Suprapubic skin (tissue), 4 donors: ENCODE measurements at regions not wholly inside any gene's neighbourhood (a gene's known extent, or its start where the extent isn't known, plus 50 kb on each side); places are given as distances from the start of the nearest gene placed in this dataset.

Experiments used
- DNase-seq, 2 donors: peaks; one replicate each; pipeline ENCODE4 v3.0.0-alpha.2; 2019; ENCODE audit warnings: low spot score in 2 of 2
- H3K27ac ChIP-seq: fragments of 200-600 bp; sonication (generic); one replicate; pipeline ENCODE4 v1.5.1; 2019
- H3K27me3 ChIP-seq: fragments of 200-600 bp; sonication (generic); one replicate; pipeline ENCODE4 v1.5.1; 2019
- H3K36me3 ChIP-seq: fragments of 200-600 bp; sonication (generic); one replicate; pipeline ENCODE4 v1.5.1; 2019
- H3K4me1 ChIP-seq: fragments of 200-600 bp; sonication (generic); one replicate; pipeline ENCODE4 v1.5.1; 2019
- H3K4me3 ChIP-seq: fragments of 200-600 bp; sonication (generic); one replicate; pipeline ENCODE4 v1.5.1; 2019; ENCODE audit warnings: mild to moderate bottlenecking
- H3K9me3 ChIP-seq: fragments of 200-600 bp; sonication (generic); one replicate; pipeline ENCODE4 v1.5.1; 2019
- EP300 ChIP-seq: sonication (generic); formaldehyde crosslinking; IDR thresholded peaks from one replicate; pipeline ENCODE4 v1.6.1; 2017; ENCODE audit warnings: antibody characterized with exemption
- POLR2A ChIP-seq, 2 donors: fragments of 450-650 bp; IDR thresholded peaks; one replicate each; pipeline ENCODE4 v1.6.1; 2017; ENCODE audit warnings: antibody characterized with exemption in 2 of 2, mild to moderate bottlenecking in 2 of 2, moderate library complexity in 2 of 2
- POLR2AphosphoS5 ChIP-seq, 3 donors: sonication (generic); formaldehyde crosslinking; IDR thresholded peaks; one replicate each; pipeline ENCODE4 v1.6.1; 2017; ENCODE audit warnings: antibody characterized with exemption in 3 of 3
- WGBS: methylation state at CpG from one replicate; pipeline ENCODE4 v1.1.5; 2018; 5-methylcytosine and 5-hydroxymethylcytosine counted together
- TF ChIP-seq, protein P1 (sequence below), 2 donors: fragments of 200-600 bp in 1 of 2; fragments of 450-650 bp in 1 of 2; sonication (generic) in 1 of 2; IDR thresholded peaks; one replicate each; pipeline ENCODE4 v1.5.1; 2016 to 2019; ENCODE audit warnings: antibody characterized with exemption in 2 of 2, mild to moderate bottlenecking in 1 of 2, moderate library complexity in 1 of 2

DNA sequence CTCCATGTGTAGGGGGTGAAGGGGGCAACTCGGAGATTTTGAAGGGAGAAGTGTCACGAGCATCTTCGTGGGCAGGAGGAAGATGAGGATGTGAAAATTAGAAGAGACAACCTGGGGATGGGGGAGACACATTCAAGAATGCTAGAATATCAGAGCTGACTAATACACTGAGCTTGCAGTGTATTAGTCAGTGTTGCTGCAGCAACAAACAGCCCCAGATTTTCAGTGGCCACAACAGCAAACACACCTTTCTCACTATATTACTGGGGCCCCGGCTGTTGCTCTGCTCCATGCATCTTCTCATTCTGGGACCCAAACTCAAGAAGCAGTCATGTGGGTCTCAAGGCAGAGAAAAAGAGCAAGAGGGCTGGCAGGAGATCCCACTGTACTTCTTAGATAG, 74.8 kb upstream of the SIM2 start:
- Histone ChIP-seq H3K4me1 (no peaks in the 10 kb centered on the region), H3K27ac (no peak overlapping the region), H3K4me3 (no peak overlapping the region), H3K27me3 (peaks cover 15% of the 10 kb centered on the region), H3K36me3 (no peaks in the 10 kb centered on the region), H3K9me3 (no peaks in the 10 kb centered on the region)
- 86% methylated on average over 4 of the region's 4 CpGs for WGBS
- DNase-seq = no peak
- TF ChIP-seq POLR2AphosphoS5 (IDR thresholded peaks at IDR 0.05) (no peak), POLR2A (IDR thresholded peaks at IDR 0.05) (no peak), EP300 (no peak)
- TF ChIP-seq, protein P1, sequence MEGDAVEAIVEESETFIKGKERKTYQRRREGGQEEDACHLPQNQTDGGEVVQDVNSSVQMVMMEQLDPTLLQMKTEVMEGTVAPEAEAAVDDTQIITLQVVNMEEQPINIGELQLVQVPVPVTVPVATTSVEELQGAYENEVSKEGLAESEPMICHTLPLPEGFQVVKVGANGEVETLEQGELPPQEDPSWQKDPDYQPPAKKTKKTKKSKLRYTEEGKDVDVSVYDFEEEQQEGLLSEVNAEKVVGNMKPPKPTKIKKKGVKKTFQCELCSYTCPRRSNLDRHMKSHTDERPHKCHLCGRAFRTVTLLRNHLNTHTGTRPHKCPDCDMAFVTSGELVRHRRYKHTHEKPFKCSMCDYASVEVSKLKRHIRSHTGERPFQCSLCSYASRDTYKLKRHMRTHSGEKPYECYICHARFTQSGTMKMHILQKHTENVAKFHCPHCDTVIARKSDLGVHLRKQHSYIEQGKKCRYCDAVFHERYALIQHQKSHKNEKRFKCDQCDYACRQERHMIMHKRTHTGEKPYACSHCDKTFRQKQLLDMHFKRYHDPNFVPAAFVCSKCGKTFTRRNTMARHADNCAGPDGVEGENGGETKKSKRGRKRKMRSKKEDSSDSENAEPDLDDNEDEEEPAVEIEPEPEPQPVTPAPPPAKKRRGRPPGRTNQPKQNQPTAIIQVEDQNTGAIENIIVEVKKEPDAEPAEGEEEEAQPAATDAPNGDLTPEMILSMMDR (IDR thresholded peaks at IDR 0.05) = no peak

DNA sequence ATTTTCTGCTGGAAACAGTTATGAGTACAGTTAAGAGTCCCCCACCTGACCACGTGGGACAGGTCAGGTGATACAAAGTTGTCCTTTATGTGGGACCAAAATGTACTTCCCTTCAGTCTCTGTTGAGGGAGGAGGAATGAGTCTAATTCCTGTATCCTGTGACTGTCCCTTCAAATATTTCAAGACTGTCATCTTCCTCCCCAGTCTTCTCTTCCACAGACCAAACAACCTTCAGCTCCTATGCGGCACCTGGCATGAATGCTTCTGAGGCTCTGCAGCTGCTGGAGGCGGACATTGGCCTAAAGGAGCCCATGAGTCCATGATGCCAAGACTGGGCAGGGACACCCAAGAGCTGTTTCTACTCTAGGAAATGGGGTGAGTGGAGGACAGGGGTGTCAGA, 72.1 kb upstream of the SIM2 start:
- no peaks in the 10 kb centered on the region for H3K36me3 ChIP-seq
- no peaks in the 10 kb centered on the region for H3K9me3 ChIP-seq
- no peak overlapping the region for H3K27ac ChIP-seq
- H3K4me3 ChIP-seq = no peak overlapping the region
- no peaks in the 10 kb centered on the region for H3K4me1 ChIP-seq
- TF ChIP-seq POLR2A (IDR thresholded peaks at IDR 0.05) (no peak), EP300 (no peak), POLR2AphosphoS5 (IDR thresholded peaks at IDR 0.05) (no peak)
- TF ChIP-seq, protein P1 (IDR thresholded peaks at IDR 0.05) = no peak
- peaks cover 24% of the 10 kb centered on the region for H3K27me3 ChIP-seq
- DNase-seq = no peak
- WGBS = 75% methylated on average over 1 of the region's 3 CpGs

DNA sequence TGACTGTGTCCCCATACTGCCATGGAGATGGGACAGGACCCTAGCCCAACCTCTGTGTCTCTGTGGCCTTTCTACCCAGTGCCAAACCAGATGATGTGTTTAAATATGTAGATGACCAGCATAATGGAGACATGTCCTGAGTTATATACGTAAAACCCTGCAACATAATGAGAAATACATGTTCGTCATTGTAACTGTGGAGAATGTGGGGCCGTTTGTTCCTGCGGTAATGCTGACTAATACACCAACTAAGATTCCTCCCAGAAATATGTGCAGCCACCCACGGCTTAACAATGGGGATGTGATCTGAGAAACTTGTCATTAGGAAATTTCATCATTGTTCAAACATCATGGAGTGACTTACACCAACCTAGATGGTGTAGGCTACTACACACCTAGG, 71.7 kb upstream of the SIM2 start:
- Histone ChIP-seq H3K4me1 (no peaks in the 10 kb centered on the region), H3K27ac (no peak overlapping the region), H3K4me3 (no peak overlapping the region), H3K36me3 (no peaks in the 10 kb centered on the region), H3K27me3 (peaks cover 24% of the 10 kb centered on the region), H3K9me3 (no peaks in the 10 kb centered on the region)
- TF ChIP-seq POLR2AphosphoS5 (IDR thresholded peaks at IDR 0.05) (no peak), EP300 (no peak), POLR2A (IDR thresholded peaks at IDR 0.05) (no peak)
- TF ChIP-seq, protein P1 (IDR thresholded peaks at IDR 0.05) = no peak
- 90% methylated on average over 5 of the region's 5 CpGs for WGBS
- no peak for DNase-seq

DNA sequence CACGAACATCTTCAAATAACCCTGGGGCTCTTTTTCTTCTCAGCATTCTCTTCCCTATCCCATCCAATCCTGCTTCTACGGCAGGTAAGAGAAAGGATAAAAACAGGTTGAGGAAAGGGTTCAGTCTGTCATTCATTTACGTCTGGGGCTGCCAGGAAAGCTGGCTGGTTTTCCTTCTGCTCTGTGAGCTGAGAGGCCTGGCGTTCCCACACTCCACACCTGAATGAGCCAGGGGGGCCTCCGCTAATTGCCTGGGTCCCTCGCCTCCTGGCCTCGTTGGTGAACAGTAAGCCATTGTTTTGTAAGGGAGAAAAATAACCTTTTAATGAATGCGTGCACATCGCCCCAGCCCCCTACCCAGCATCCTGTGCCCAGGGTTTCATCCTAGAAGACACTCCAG, 70.8 kb upstream of the SIM2 start:
- Histone ChIP-seq H3K4me1 (no peaks in the 10 kb centered on the region), H3K27ac (no peak overlapping the region), H3K36me3 (no peaks in the 10 kb centered on the region), H3K27me3 (peaks cover 24% of the 10 kb centered on the region), H3K4me3 (no peak overlapping the region), H3K9me3 (no peaks in the 10 kb centered on the region)
- no peak for DNase-seq
- TF ChIP-seq POLR2AphosphoS5 (IDR thresholded peaks at IDR 0.05) (no peak), POLR2A (IDR thresholded peaks at IDR 0.05) (no peak), EP300 (no peak)
- TF ChIP-seq, protein P1 (IDR thresholded peaks at IDR 0.05) = no peak
- whole genome bisulfite sequencing = 64% methylated on average over 9 of the region's 9 CpGs

DNA sequence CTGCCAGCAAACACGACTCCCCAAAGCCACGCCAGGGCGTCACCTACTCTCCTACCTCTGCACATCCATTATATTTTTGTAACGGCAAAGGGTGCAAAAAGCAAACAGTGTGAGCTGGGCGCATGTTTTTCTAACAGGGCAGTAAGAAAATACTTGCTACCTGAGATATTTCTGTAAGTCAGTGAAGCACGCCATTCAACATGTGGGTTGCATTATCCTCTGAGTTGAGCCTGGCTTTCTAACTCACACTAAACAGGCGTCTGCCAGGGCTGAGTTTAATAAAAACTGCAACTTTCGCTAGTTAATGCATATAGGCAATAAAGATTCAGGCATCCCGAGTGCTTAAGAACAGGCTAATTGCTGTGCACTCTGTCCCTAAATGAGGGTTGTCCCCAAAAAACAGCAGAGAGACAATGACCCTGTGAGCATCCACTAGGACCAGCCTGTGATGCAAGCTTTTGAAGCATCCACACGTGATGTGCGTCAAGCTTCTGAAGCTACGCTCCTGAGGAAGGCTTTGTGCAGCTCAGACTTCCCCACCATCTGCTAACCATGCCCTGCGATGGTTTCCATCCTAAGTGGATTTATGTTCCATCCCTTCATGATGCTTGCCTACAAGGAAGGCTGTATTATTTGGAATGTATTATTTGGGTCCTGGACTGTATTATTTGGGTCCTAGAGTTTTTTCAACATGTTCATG, 70.0 kb upstream of the SIM2 start:
- Histone ChIP-seq H3K9me3 (no peaks in the 10 kb centered on the region), H3K36me3 (no peaks in the 10 kb centered on the region), H3K27ac (no peak overlapping the region), H3K4me1 (no peaks in the 10 kb centered on the region), H3K27me3 (peaks cover 24% of the 10 kb centered on the region), H3K4me3 (no peak overlapping the region)
- no peak for TF ChIP-seq POLR2A (IDR thresholded peaks at IDR 0.05)
- no peak for TF ChIP-seq EP300
- no peak for TF ChIP-seq POLR2AphosphoS5 (IDR thresholded peaks at IDR 0.05)
- TF ChIP-seq, protein P1 (IDR thresholded peaks at IDR 0.05) = no peak
- no peak for DNase-seq
- WGBS = 60% methylated on average over 13 of the region's 13 CpGs
